ENCODE measurements at regions not wholly inside any gene's neighbourhood (a gene's known extent, or its start where the extent isn't known, plus 50 kb on each side); places are given as distances from the start of the nearest gene placed in this dataset.

DNA sequence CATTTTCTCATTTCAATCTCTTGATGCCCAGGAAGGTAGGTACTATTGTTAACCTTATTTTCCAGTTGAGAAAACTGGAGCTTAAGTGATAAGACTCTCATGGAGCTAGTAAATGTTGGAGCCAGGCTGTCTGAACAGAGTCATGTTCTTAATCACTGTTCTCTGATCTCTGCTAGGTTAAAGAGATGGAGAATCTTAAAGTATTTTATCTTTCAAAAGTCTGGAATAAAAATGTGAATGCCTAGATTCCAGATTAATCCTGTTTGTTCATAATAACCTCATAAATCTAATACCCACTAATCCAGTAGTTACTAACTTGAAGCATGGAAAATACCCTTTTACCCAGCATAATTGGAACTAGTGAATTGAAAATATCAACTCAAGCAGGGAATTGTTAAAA is 341.0 kb upstream of the RGS6 start:
- DNase-seq (ENCODE audit: low read depth in 3 of 3, low spot score in 1 of 3) = no peak

DNA sequence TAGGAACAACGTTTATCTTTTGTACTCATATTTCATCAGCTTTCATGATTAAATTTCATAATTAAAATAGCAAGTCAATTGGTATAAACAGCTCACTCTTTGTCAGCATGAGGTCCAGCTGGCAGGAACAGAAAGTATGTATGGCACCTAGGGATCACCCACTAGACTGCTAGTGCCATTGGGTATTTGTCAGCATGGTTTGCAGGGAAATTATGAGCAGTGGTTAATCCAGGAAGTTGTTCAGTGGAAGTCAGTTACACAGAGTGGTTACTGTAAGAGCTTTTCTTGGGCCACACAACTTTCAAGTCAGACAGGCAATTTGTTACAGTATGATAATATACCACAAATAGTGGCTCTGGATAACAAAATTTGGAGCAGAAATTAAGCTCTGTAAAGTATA is 340.3 kb upstream of the RGS6 start:
- no peak for DNase-seq (ENCODE audit: low read depth in 3 of 3, low spot score in 1 of 3)

DNA sequence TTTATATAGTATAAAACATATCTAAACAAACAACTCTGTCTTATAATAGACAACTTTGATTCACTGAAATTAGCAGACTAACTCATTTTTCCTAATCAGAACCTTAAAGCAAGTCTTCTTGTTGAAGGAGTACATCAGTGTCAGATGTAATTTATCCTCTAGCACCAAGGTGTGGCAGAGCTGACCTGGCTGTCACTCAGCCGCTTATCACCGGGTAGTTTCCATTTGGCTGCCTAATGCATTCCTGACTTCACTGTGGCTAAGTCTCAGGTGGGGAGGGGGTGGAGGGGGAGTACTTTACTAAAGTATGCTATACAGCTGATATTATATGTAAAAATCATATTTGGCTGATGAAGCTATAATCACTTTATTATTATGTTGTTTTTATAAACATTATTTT is 339.9 kb upstream of the RGS6 start:
- no peak for DNase-seq (ENCODE audit: low read depth in 3 of 3, low spot score in 1 of 3)

DNA sequence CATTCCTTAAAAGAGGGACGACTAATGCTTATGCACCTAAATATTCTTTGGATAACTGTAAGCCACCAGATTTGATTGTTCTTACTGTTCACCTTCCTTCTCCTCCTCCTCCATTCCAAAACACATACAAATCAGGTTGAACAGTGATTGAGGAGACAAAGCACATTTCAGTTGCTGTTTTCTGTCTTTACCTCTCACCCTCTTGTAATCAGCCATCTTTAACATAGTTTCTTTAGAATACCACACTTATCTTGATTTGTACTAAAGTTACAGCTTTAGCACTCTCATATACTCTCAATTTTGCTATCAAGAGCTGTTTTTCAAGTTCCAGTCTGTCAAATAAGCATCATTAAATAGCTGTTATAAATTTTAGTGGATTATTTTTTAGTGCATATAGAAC is 338.3 kb upstream of the RGS6 start:
- DNase-seq (ENCODE audit: low read depth in 3 of 3, low spot score in 1 of 3) = no peak

DNA sequence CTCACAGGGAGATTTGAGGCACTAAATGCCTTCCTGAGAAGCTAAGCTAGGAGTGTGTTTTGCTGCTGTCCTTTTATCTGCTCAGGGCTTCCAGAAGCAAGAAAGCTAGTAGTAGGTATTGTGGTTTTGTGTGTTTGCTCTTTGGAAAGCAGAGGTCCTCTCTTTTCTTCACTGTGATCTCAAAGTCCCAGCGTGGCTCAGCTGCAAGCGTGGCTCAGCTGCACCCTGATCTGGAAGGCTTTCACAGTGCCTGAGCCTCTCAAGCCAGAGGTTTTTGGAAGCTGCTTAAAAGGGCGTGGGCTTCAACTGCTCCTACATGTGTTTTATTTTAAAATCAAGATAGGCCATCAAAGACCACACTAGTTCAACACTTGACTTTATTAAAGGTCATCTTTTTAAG is 337.4 kb upstream of the RGS6 start:
- DNase-seq (ENCODE audit: low read depth in 3 of 3, low spot score in 1 of 3) = no peak

DNA sequence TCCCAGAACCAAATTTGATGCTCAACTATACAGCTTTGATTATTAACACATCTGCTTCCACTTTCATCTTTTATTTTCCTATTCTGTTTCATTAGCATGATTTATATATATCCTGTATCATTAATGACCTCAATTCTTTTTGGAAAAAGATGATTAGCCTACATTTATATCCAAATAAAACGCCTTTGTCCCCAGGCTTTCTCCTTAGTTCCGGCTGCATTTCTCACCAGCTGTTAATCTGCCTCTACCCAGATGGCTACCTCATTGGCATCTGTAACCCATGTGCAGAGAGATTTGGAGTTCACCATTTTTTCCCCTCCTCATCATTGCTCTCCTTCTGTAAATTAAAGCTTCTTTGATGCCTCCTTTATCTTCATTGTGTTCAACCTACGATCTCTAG is 336.8 kb upstream of the RGS6 start:
- DNase-seq (ENCODE audit: low read depth in 3 of 3, low spot score in 1 of 3) = no peak

DNA sequence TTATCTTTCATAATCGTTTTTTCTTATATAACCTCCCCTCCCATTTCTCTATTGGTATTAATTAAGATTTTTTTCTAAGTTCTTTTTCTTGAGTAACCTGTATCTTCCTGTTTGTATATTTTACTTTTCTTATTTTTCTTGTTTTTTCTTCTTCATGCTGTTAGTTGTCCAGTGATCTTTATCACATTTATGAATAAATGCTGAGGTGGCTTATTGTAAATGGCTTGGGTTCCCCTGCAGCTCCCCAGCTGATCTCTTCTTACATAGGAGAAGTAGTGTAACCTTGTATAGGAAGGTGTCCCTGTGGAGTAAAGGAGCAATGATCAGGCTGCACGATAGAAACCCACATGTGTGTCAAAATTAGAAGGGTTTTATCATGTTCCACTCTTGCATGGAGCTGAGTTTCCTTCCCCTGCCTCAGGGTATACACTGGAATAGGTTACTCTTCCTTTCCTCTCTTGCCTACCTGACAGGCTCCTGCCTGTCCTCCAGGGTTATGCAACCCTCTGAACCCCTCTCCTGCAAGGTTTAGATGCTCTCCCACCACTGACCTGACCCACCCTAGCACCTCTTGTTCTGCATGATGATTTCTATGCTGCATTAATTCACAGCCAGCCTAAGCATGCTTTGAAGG is 334.8 kb upstream of the RGS6 start:
- no peak for DNase-seq (ENCODE audit: low read depth in 3 of 3, low spot score in 1 of 3)

DNA sequence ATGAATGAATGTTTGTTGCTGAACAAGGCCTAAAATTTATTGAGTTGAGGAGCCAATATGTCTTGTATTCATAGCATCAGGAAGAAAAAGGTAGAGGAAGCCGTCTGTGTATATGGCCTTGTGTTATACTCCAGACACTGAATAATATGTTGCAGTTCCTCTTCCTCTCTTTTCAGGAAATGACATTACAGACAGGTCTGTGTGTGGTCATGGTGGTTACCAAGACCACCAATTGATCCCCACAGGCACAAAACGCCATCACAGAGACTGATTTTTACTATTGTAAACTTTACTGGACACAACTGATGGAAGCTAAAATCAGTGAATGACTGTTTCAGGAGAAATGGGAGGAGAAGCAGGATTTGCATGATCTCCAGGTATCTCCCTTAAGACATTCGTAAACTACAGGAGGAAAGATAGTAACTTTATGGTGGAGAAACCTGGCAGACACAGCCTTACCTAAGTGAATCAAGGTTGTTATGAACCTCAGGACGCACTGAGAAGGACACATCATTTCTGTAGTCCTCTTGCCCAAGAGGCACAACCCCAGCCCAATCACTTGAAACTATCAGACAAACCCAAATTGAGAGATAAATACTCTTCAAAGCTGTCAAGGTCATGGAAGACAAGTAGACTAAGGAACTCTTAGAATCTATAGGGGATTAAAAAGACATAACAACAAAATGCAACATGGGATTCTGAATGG is 334.1 kb upstream of the RGS6 start:
- no peak for DNase-seq (ENCODE audit: low read depth in 3 of 3, low spot score in 1 of 3)

DNA sequence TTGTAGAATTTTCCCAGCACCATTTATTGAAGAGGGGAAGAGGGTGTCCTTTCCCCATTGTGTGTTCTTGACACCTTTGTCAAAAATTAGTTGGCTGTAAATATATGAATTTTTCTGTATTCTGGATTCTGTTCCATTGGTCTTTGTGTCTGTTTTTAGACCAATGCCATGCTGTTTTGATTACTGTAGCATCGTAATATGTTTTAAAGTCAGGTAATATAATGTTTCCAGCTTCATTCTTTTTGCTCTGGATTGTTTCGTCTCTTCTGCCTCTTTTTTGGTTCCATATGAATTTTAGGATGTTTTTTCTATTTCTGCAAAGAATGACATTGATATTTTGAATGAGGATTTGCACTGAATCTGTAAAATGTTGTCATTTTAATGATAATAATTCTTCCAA is 331.9 kb upstream of the RGS6 start:
- DNase-seq (ENCODE audit: low read depth in 3 of 3, low spot score in 1 of 3) = no peak

DNA sequence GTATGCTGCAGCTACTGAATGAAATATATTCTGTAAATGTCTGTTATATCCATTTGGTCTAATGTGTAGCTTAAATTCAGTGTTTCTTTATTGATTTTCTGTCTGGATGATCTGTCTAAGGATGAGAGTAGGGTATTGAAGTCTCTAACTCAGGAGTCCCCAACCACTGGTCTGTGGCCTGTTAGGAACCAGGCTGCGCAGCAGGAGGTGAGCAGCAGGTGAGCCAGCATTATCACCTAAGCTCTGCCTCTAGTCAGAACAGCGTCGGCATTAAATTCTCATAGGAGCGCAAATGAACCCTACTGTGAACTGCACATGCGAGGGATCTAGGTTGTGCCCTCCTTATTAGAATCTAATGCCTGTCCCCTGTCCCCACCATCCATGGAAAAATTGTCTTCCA is 329.7 kb upstream of the RGS6 start:
- no peak for DNase-seq (ENCODE audit: low read depth in 3 of 3, low spot score in 1 of 3)

DNA sequence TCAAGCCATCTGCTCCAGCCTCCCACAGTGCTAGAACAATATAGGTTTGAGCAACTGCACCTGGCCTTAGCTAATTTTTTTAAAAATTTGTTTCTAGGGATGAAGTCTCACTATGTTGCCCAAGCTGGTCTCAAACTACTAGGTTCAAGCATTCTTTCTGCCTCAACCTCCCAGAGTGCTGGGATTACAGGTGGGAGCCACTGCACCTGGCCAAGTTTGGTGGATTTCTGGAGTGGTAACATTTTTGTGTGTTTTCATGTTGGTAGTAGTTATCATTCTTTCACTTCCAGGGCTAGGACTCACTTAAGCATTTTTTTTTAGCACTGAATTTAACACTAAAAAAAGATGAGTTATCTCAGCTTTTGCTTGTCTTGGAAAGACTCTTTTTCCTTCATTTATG is 328.0 kb upstream of the RGS6 start:
- no peak for DNase-seq (ENCODE audit: low read depth in 3 of 3, low spot score in 1 of 3)

DNA sequence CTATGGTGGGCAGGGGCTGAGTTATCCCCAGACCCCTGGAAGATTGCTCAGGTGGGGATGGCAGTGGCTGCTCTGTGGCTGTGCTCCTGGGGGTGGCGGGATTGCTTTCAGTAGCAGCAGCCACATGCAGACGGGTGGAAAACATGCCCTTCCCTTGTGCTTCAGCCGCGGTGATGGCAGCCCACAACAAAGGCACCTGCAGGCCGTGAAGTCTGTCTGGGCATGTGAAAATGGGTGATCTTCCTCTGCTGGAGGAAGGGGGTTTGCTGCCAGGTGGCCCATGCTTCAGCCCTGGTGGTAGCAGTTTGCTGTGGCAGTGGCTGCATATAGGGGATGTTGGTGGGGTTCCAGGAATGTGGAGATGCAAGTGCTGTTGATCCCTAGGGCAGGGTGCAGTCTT is 326.2 kb upstream of the RGS6 start:
- DNase-seq (ENCODE audit: low read depth in 3 of 3, low spot score in 1 of 3) = no peak

DNA sequence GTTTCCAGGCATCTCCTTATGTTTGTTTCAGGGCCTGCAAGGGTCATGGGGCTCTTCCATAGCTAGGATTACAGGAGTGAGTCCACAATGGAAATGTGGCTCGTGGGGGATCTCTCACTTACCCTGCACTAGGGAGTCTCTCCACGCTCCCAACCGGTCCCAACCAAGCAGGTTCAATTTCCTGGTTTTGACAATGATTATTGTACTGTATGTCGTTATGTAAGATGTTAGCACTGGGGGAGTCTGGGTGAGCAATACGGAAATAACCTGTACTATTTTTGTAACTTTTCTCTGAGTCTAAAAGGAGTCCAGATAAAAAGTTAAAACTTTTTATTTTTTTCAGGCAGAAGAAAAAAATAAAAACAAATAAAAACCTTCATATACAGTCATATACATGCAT is 325.7 kb upstream of the RGS6 start:
- DNase-seq (ENCODE audit: low read depth in 3 of 3, low spot score in 1 of 3) = no peak

DNA sequence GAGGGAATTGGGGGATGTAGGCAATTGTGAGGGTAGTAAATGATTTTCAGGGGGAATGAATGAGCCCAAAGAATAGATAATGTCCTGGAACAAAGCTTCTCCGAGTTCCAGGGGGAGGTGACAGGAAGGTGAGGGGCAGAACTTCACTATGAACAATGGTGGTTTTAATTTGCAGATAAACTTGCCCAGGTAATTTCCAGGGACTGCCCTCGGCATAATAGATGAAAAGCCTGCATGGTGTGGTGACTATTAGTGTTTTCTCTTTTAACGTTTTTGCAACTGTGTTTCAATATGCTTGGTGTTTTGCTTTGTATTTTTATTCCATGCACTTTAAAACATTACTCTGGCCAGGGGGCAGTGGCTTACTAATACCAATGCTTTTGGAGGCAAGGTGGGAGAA is 325.2 kb upstream of the RGS6 start:
- no peak for DNase-seq (ENCODE audit: low read depth in 3 of 3, low spot score in 1 of 3)

DNA sequence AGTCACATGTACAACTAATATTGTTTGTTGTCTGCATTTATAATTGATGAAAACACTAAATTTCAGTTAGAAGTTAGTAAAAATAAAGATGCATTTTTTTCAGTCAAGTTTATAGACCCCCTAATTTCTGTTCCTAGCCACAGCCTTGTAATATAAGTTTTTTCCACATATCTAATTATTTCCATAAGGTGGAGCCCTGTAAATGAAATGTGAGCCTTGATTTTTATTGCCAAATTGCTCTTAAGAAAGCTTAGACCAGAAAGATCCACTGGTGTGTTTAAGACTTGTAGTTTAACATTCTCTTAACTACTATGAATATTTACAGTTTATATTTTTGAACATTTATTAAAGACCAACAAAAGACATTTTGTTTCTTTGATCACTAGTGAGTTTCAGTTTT is 322.1 kb upstream of the RGS6 start:
- no peak for DNase-seq (ENCODE audit: low read depth in 3 of 3, low spot score in 1 of 3)

DNA sequence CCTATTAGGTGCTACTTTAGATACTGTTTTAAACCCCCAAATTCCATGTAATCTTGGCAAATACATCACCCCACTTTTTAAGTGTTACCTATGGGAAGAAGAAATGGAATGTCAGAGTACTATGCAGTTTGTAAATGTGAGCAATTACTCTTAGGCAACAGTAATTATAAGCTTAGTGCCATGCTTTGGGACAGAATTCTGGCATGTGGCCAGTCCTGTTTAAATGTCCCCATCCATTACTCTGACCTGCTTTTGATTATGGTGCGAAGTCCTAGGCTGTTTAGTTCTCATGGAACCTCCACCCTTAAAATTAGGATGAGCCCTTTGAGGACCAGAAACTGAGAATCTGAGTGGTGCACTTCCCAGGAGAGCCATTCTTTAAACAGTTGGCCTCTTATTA is 321.4 kb upstream of the RGS6 start:
- DNase-seq (ENCODE audit: low read depth in 3 of 3, low spot score in 1 of 3) = no peak

DNA sequence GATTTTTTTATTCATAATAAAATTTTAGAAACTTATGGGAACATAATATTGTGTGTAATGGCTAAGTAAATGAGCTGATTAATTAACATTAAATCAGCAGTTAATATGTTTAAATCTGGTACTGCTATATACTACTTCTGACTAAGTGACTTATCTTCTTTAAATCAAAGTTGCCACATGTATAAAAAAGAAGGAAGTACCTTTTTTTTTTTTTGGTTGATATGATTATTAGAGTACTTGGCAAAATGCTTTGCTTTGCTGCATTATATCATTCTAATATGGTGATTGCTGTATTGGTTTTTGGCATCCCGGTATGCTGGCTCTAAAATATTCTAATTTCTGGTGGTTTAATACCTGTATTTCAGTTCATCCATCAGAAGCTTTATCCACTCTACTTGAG is 319.1 kb upstream of the RGS6 start:
- no peak for DNase-seq (ENCODE audit: low read depth in 3 of 3, low spot score in 1 of 3)

DNA sequence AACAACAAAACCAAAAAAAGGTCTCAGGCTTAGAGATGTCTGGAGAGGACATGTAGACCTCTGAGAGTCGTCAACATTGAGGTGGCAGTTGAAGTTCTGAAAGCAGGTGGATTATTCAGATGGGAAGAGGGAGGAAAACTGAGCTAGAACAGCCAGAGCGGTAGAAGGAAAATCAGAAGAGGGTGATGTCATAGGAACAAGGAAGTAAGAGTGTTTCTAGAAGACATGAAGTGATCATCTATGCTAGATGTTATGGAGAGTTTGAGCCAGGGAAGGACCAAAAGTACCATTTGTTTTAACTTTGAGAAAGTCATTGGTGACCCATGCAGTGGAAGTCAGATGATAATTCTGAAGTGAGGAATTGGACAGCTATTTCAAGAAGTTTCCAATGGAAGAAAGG is 316.2 kb upstream of the RGS6 start:
- no peak for DNase-seq (ENCODE audit: low read depth in 3 of 3, low spot score in 1 of 3)

DNA sequence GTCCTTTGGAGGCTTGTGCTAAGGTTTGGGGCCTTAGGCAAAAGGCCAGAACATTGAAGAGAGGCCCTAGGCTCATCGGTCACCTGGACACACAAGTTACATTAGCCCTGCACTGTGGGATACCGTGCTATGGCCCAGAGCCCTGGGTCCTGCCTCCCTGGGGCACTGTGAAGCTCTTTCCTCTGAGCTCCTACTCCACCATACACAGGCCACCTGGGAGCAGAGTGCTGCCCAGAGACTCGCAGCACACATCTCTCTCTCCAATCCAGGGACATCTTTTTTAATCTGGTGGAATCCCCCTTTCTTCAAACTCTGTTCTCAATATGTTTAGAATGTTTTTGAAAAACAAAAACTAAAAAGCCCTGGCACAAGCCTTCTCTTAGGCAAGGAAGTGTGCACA is 314.2 kb upstream of the RGS6 start:
- DNase-seq (ENCODE audit: low read depth in 3 of 3, low spot score in 1 of 3) = no peak

DNA sequence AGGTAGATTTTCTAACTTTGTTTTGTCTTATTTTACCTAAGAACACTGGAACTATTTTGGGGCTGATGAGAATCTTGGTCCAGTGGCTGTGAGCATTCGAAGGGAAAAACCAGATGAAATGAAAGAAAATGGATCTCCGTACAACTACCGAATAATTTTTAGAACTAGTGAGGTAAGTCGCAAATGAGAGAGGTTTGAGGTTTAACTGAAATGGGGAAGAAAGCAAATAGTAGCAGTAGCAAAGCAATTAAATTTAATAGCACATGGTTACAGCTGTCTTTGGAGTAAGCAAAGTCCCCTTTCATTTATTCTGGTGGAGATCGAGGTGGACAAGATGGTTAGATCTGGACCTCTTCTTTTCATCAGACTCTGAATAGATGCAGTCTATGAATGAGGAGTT is 313.5 kb upstream of the RGS6 start:
- no peak for DNase-seq (ENCODE audit: low read depth in 3 of 3, low spot score in 1 of 3)

DNA sequence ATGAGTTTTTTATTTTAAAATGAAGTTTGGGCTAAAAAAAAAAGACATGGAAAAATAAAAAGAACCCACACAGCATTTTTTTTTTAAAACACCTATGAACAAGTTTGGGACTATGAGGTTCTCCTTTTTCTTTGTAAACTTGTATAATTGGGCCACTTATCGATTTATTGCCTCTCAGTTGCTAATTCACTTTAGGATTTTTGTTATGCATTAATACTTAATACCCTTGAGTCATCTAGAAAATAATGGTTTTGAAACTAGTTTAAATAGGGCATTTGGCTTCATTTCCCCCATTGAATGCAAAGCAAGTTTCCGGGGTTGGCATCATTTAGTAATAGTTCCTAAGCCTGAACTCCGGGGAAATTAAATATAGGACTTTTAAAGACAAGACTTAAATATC is 312.8 kb upstream of the RGS6 start:
- no peak for DNase-seq (ENCODE audit: low read depth in 3 of 3, low spot score in 1 of 3)

DNA sequence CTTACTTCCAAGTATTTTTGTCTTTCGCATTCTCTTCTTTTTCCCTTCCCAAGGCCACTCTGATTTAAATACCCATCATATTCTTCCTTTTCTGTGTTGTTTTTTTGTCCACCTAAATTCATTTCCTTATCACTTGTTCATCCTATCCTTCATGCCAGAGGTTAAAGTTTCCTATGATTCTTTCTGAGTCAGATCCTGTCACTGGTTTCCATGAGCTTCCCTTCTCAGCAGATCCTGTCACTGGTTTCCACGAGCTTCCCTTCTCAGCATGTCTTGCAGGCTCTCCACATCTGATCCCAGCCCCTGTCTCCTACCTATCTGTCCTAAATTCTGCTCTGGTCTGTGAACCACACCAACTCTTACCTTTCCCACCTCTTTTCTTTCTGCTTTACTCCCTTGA is 311.8 kb upstream of the RGS6 start:
- DNase-seq (ENCODE audit: low read depth in 3 of 3, low spot score in 1 of 3) = no peak

DNA sequence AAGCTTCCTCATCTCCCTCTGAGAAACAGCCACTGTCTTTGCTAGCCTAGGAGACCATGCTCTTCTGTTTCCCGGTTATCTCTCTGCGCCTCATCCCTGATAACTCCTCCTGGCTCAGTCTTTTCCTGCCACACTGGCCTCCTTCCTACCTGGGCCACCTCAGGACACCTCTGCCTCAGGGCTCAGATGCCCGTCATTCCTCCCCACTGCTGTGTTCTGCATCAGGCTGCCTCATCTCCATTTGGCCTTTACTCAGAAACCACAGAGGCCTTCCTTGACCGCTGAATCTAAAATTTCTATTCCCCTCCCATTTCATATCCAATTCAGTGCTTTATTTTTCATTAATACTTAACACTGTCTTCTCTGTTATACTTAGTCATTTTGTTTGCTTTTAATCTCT is 311.0 kb upstream of the RGS6 start:
- no peak for DNase-seq (ENCODE audit: low read depth in 3 of 3, low spot score in 1 of 3)
